Lung (tissue), 11 donors: ENCODE measurements at regions not wholly inside any gene's neighbourhood (a gene's known extent, or its start where the extent isn't known, plus 50 kb on each side); places are given as distances from the start of the nearest gene placed in this dataset.

Experiments used
- ATAC-seq: fragments of 200-7000 bp; cut with Tn5 transposase; one replicate; pipeline ENCODE4 v1.9.1; 2020; ENCODE audit warnings: moderate number of reproducible peaks; ENCODE audit not compliant: insufficient read depth, low FRiP score
- DNase-seq, 3 donors: peaks; one replicate each; pipeline ENCODE4 v3.0.0-alpha.2; 2013 to 2017
- H3K27ac ChIP-seq, 2 donors: one replicate each; pipeline ENCODE4 v1.5.1; 2013; ENCODE audit warnings: mild to moderate bottlenecking in 2 of 2, moderate library complexity in 2 of 2, control low read depth in 1 of 2, inconsistent platforms in 1 of 2, low read depth in 1 of 2, low read length in 1 of 2
- H3K27me3 ChIP-seq, 3 donors: one replicate each; pipeline ENCODE4 v1.5.1; 2013; ENCODE audit warnings: low read length in 2 of 3; ENCODE audit not compliant: control insufficient read depth in 3 of 3, insufficient read depth in 3 of 3
- H3K36me3 ChIP-seq, 4 donors: one replicate each; pipeline ENCODE4 v1.5.1; 2013; ENCODE audit warnings: low read length in 4 of 4, mild to moderate bottlenecking in 1 of 4, moderate library complexity in 1 of 4; ENCODE audit not compliant: control insufficient read depth in 4 of 4, insufficient read depth in 4 of 4
- H3K4me1 ChIP-seq, 5 donors: one replicate each; pipeline ENCODE4 v1.5.1; 2013; ENCODE audit warnings: low read length in 5 of 5, mild to moderate bottlenecking in 2 of 5, moderate library complexity in 1 of 5; ENCODE audit not compliant: control insufficient read depth in 5 of 5, insufficient read depth in 5 of 5
- H3K4me3 ChIP-seq: one replicate; pipeline ENCODE4 v1.5.1; 2013; ENCODE audit warnings: mild to moderate bottlenecking, control low read depth, moderate library complexity
- H3K9ac ChIP-seq, 2 donors: one replicate each; pipeline ENCODE4 v1.5.1; 2013; ENCODE audit warnings: low read length in 2 of 2, control low read depth in 1 of 2; ENCODE audit not compliant: insufficient read depth in 1 of 2
- H3K9me3 ChIP-seq, 4 donors: one replicate each; pipeline ENCODE4 v1.5.1; 2013; ENCODE audit warnings: low read length in 3 of 4, mild to moderate bottlenecking in 1 of 4, moderate library complexity in 1 of 4; ENCODE audit not compliant: control insufficient read depth in 4 of 4, insufficient read depth in 3 of 4
- WGBS, 2 donors: extraction: QIAGEN DNeasy Blood & Tissue Kit; methylation state at CpG; one replicate each; pipeline ENCODE4 v1.1.7; 2013; 5-methylcytosine and 5-hydroxymethylcytosine counted together
- TF ChIP-seq, protein P1 (sequence below): IDR thresholded peaks from 2 replicates; pipeline ENCODE4 v1.5.1; 2012; ENCODE audit warnings: mild to moderate bottlenecking; ENCODE audit errors: control extremely low read depth, extremely low read depth
- donor health status: control.
- donor health status: control.
- donor health status: Bipolar disorder and iron deficiency.
- donor health status: healthy.
- donor health status: DM: yes; HTN: yes; CAD: no.

DNA sequence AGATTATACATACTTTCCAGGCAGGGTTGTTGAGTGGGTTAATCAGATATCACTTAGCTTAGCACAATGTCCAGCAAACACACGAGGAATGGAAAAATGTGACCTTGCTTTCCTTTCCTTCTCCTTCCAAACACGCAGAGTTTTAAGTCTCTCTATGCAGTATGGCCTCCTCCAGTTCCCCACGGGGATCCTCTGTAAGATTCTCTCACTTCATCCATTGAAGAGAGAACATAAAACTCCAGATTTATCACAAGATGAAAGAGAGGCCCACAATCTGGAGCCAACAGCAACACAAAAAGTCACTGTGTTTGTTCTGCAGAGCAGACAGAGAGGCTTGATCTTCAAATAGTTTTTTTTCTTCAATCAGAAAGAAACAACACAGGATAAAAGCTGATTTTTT lies 336.8 kb upstream of the CLNK start:
- no peak for ATAC-seq
- H3K9me3 ChIP-seq, result no peaks in the 10 kb centered on the region
- peaks cover 0 to 21% (median 0%) of the 10 kb centered on the region in 5 donors for H3K4me1 ChIP-seq
- peak in 2 of 3 donors; percentile 62 to 78 for DNase-seq
- no peak overlapping the region for H3K27ac ChIP-seq
- H3K9ac ChIP-seq, result no peak overlapping the region
- 58 to 73% methylated on average over 3 of the region's 3 CpGs for WGBS, 2 donors
- TF ChIP-seq, protein P1, sequence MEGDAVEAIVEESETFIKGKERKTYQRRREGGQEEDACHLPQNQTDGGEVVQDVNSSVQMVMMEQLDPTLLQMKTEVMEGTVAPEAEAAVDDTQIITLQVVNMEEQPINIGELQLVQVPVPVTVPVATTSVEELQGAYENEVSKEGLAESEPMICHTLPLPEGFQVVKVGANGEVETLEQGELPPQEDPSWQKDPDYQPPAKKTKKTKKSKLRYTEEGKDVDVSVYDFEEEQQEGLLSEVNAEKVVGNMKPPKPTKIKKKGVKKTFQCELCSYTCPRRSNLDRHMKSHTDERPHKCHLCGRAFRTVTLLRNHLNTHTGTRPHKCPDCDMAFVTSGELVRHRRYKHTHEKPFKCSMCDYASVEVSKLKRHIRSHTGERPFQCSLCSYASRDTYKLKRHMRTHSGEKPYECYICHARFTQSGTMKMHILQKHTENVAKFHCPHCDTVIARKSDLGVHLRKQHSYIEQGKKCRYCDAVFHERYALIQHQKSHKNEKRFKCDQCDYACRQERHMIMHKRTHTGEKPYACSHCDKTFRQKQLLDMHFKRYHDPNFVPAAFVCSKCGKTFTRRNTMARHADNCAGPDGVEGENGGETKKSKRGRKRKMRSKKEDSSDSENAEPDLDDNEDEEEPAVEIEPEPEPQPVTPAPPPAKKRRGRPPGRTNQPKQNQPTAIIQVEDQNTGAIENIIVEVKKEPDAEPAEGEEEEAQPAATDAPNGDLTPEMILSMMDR, result no peak
- no peak overlapping the region for H3K4me3 ChIP-seq
- H3K36me3 ChIP-seq, result no peaks in the 10 kb centered on the region
- no peaks in the 10 kb centered on the region for H3K27me3 ChIP-seq

DNA sequence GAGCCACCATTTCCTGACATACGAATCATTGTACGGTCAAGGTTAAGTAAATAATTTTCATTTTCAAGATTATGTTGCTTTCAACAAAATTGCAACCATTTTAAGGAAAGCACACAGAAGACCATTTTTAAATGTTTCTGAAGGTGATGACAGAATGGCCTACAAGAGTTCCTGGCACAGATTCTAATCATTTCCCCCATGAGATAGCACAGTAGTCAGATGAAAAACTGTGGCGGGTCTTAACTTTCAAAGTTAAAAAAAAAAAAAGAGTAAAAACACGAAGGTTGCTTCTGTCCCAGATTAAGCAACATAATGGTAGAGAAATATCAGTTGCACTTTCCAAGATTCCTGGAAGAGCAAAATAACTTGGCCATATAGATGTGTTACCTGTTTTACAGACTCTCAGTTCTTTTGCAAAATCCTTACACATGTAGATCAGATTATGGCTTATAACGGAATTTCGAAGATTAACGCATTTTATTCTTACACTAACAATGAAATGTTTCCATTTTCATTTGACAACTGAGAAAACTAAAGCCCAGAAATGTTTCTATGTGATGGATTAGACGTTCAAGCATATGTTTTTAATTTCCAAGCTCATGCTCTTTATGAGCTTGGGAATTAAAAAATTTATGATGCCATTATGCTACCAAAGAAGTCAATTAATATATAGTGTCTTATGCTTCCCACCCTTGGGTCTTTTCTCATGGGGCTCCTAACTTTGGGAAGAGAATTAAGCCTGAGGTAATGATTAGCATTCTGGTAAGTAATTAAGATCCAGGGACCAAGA lies 335.1 kb upstream of the CLNK start:
- Histone ChIP-seq H3K9me3 (no peaks in the 10 kb centered on the region), H3K4me3 (no peak overlapping the region), H3K9ac (no peak overlapping the region), H3K27ac (no peak overlapping the region), H3K36me3 (no peaks in the 10 kb centered on the region), H3K4me1 (peaks cover 0 to 21% (median 0%) of the 10 kb centered on the region in 5 donors), H3K27me3 (no peaks in the 10 kb centered on the region)
- DNase-seq (no peak), ATAC-seq (no peak)
- TF ChIP-seq, protein P1, result no peak
- WGBS, 2 donors, result 71 to 77% methylated on average over 8 of the region's 8 CpGs

DNA sequence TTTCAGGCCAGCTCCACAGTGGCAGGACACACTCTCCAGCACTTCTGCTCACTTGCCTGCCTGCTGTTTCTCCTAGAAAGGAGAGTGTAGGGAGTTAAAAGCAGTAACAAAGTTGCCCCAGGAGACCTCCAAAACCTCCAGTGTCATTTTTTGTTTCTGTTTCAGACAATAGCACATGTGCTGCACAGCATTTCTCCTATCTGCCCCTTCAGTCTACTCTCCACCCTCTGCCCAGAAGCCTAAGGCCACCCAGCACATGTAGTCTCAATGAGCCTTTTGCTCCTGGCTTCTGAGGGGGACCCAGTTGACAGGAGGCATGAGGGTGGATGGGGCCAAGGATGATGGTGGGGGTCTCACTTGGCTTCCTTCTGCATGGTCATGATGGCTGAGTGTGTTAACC lies 329.6 kb upstream of the CLNK start:
- H3K27me3 ChIP-seq, result no peaks in the 10 kb centered on the region
- no peaks in the 10 kb centered on the region for H3K9me3 ChIP-seq
- no peak overlapping the region for H3K27ac ChIP-seq
- H3K4me1 ChIP-seq, result peaks cover 0 to 4% (median 0%) of the 10 kb centered on the region in 5 donors
- no peaks in the 10 kb centered on the region for H3K36me3 ChIP-seq
- TF ChIP-seq, protein P1, result no peak
- no peak for DNase-seq
- ATAC-seq, result no peak
- H3K4me3 ChIP-seq, result no peak overlapping the region
- no peak overlapping the region for H3K9ac ChIP-seq
